ENCODE measurements at regions not wholly inside any gene's neighbourhood (a gene's known extent, or its start where the extent isn't known, plus 50 kb on each side); places are given as distances from the start of the nearest gene placed in this dataset.

GRCh38 chr5:82426464-82427154, 148.5 kb upstream of the RPS23 start:
- Mint-ChIP-seq H3K9me3 (peaks cover 4% of the 10 kb centered on the region), H3K36me3 (ENCODE audit: low read depth) (peaks cover 4% of the 10 kb centered on the region), H3K27me3 (ENCODE audit: low read depth) (no peaks in the 10 kb centered on the region)

GRCh38 chr5:82425591-82425990, 147.4 kb upstream of the RPS23 start:
- TF ChIP-seq CTCF (IDR thresholded peaks at IDR 0.05; ENCODE audit: unreplicated experiment in 3 of 3), result no peak
- H3K9me3 Mint-ChIP-seq, result peaks cover 4% of the 10 kb centered on the region
- H3K27ac Mint-ChIP-seq, result no peak overlapping the region
- peaks cover 16% of the 10 kb centered on the region for H3K4me1 Mint-ChIP-seq
- peaks cover 4% of the 10 kb centered on the region for H3K36me3 Mint-ChIP-seq (ENCODE audit: low read depth)
- H3K4me3 Mint-ChIP-seq, result no peak overlapping the region
- no peaks in the 10 kb centered on the region for H3K27me3 Mint-ChIP-seq (ENCODE audit: low read depth)

More at GRCh38 chr5:82426464-82427154, 148.5 kb upstream of the RPS23 start:
- H3K4me3 Mint-ChIP-seq, result no peak overlapping the region
- peak overlapping the region in 1 of 3 experiments; percentile 51 for H3K27ac Mint-ChIP-seq
- TF ChIP-seq CTCF (IDR thresholded peaks at IDR 0.05; ENCODE audit: unreplicated experiment in 3 of 3), result no peak
- H3K4me1 Mint-ChIP-seq, result peaks cover 16% of the 10 kb centered on the region

DNA sequence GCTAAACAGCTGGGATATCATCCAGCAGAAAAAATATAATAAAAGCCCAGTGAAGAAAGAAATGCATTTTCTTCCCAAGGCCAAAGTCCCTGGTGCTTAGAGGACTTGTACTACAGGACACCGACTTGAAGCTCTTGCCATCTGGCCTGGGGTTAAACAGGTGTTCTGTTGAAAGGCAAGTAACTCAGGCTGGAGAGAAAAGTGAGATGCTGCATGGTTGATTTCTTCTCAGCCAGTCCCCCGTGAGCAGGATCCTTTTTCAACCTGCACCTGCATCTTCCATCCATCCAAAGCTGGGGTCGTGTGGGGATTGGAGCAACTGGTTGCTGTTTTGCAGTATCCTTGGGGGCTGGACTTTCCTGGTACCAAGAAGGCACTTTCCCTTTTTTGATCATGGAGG, 146.1 kb upstream of the RPS23 start:
- no peaks in the 10 kb centered on the region for H3K27me3 Mint-ChIP-seq (ENCODE audit: low read depth)
- peaks cover 4% of the 10 kb centered on the region for H3K36me3 Mint-ChIP-seq (ENCODE audit: low read depth)
- no peak overlapping the region for H3K4me3 Mint-ChIP-seq
- TF ChIP-seq CTCF (IDR thresholded peaks at IDR 0.05; ENCODE audit: unreplicated experiment in 3 of 3), result no peak
- peaks cover 4% of the 10 kb centered on the region for H3K9me3 Mint-ChIP-seq
- H3K4me1 Mint-ChIP-seq, result peaks cover 16% of the 10 kb centered on the region
- H3K27ac Mint-ChIP-seq, result peak overlapping the region in 2 of 3 experiments; percentile 29 to 69

DNA sequence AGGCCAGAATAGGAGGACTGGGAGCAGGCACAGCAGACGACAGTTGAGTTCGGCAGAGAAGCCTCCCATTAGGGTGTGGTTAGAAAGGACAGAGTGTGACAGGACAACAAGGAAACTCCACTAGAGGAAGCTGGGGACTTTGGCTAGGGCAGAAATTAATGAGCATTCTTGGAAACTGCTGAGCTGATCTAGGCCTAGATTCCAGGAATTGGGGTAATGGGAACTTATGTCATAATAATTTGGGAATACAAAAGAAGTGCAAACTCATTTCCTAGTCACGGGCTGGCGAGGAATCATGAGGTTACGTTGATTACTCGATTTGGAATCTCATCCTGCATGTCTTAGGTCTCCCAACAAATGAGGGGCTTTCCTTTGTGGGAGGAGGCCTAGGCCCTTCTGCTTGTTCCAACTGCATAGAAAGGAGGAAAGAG, 144.6 kb upstream of the RPS23 start:
- H3K36me3 Mint-ChIP-seq (ENCODE audit: low read depth), result no peaks in the 10 kb centered on the region
- no peak overlapping the region for H3K4me3 Mint-ChIP-seq
- peaks cover 23% of the 10 kb centered on the region for H3K4me1 Mint-ChIP-seq
- no peaks in the 10 kb centered on the region for H3K27me3 Mint-ChIP-seq (ENCODE audit: low read depth)
- TF ChIP-seq CTCF (IDR thresholded peaks at IDR 0.05; ENCODE audit: unreplicated experiment in 3 of 3), result no peak
- peak overlapping the region in 1 of 3 experiments; percentile 32 for H3K27ac Mint-ChIP-seq
- H3K9me3 Mint-ChIP-seq, result peaks cover 3% of the 10 kb centered on the region

- Mint-ChIP-seq H3K4me3 (no peak overlapping the region), H3K27me3 (ENCODE audit: low read depth) (no peaks in the 10 kb centered on the region), H3K36me3 (ENCODE audit: low read depth) (no peaks in the 10 kb centered on the region), H3K4me1 (peaks cover 27% of the 10 kb centered on the region), H3K27ac (peak overlapping the region in 2 of 3 experiments; percentile 32 to 48), H3K9me3 (peaks cover 3% of the 10 kb centered on the region)
- TF ChIP-seq CTCF (IDR thresholded peaks at IDR 0.05; ENCODE audit: unreplicated experiment in 3 of 3), result no peak
Measured at GRCh38 chr5:82422001-82422740, 144.0 kb upstream of the RPS23 start.

All from nephron (organoid).